ENCODE measurements at regions not wholly inside any gene's neighbourhood (a gene's known extent, or its start where the extent isn't known, plus 50 kb on each side); places are given as distances from the start of the nearest gene placed in this dataset.

DNA sequence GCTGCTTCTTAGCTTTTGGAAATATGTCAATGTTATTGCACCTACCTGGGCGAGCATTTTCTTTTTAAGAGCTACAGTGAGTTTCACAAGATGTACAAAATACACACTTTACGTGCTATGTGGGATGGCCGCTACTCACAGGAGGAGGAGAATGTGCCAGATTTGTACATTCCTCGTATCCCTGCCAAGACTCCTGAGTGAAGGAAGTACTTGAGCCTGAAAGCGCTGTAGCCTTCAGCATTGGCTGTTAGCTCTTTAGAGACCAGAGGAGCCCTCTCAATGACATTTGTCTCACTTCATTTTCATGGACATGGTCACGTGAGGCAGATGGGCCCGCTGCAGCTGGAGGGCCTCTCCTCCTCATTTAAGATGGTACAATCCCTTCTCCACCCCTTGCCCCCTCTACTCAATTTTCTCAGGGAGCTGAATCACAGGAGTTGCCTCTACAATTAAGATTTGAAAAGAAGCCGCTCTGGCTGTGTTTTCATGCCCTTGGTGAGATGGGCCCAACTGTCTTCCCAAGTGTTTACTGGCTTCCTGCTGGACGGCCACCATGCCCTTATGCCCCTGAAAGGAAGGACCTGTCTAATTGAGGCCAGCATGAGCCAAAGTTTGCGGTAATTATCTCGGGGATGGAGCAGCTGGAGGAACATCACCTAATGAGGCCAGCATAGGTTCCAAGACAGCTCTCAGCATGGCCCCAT lies 442.6 kb downstream of the PRDM2 start:
- TF ChIP-seq, protein P1, sequence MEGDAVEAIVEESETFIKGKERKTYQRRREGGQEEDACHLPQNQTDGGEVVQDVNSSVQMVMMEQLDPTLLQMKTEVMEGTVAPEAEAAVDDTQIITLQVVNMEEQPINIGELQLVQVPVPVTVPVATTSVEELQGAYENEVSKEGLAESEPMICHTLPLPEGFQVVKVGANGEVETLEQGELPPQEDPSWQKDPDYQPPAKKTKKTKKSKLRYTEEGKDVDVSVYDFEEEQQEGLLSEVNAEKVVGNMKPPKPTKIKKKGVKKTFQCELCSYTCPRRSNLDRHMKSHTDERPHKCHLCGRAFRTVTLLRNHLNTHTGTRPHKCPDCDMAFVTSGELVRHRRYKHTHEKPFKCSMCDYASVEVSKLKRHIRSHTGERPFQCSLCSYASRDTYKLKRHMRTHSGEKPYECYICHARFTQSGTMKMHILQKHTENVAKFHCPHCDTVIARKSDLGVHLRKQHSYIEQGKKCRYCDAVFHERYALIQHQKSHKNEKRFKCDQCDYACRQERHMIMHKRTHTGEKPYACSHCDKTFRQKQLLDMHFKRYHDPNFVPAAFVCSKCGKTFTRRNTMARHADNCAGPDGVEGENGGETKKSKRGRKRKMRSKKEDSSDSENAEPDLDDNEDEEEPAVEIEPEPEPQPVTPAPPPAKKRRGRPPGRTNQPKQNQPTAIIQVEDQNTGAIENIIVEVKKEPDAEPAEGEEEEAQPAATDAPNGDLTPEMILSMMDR (optimal IDR thresholded peaks at IDR 0.05 in 1 of 3, IDR thresholded peaks at IDR 0.05 in 1 of 3, conservative IDR thresholded peaks at IDR 0.05 in 1 of 3; ENCODE audit: extremely low read depth in 1 of 3, insufficient read depth in 2 of 3, low read length in 3 of 3): no peak
- no peak for TF ChIP-seq EZH2 (IDR thresholded peaks at IDR 0.05; ENCODE audit: low read length)
